ENCODE measurements at regions not wholly inside any gene's neighbourhood (a gene's known extent, or its start where the extent isn't known, plus 50 kb on each side); places are given as distances from the start of the nearest gene placed in this dataset.

DNA sequence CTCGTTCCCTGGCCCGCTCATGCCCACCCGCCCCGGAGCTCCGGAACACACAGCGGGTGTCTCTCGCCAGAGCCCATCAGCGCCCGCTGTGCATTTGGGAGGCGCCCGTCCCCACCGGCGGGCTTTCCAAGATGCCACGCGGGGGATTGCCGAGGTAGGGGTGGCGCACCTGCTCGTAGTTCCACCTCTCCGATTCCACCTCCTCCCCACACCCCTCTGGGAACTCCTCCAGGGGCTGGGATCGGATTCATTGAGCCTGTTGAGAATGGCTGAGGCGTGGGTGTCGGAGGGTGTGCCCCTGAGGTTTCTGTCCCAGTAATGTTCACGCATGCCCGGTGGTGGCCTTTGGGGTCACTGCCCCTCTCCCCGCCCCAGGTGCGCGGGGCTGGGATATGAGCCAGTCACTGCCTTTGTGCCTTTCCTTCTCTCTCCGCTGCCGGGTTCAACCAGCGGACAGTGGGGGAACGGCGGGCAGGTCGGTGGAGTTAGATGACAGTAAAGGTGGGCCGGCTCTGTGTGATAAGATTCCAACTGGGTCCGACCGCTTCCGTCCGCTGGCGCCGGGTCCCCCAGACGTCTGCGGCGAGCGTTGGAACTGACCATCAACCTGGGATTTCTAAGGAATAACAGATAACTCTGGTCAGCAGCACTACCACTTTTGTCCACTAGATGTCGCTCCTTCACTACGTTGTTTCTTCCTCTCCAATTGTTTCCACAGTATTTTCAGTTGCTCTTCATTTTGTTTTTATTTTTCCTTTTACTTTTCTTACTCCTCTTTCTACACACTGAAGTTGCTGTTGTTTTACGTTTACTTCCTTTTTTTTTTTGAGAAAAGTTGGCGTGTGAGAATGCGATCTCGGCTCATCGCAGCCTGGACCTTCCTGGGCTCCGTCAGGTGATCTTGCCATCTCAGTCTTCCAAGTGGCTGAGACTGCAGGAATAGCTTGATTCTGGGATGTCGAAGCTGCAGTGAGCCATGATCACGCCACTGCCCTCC is 178.1 kb upstream of the ALG10B start:
- no peak for TF ChIP-seq FOXM1 (IDR thresholded peaks at IDR 0.05; ENCODE audit: borderline replicate concordance, low read depth)
- TF ChIP-seq, protein P1, sequence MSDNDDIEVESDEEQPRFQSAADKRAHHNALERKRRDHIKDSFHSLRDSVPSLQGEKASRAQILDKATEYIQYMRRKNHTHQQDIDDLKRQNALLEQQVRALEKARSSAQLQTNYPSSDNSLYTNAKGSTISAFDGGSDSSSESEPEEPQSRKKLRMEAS (IDR thresholded peaks at IDR 0.05) = peak; percentile 65
- no peak for TF ChIP-seq YY1 (IDR thresholded peaks at IDR 0.05; ENCODE audit: low read depth)
- TF ChIP-seq, protein P2, sequence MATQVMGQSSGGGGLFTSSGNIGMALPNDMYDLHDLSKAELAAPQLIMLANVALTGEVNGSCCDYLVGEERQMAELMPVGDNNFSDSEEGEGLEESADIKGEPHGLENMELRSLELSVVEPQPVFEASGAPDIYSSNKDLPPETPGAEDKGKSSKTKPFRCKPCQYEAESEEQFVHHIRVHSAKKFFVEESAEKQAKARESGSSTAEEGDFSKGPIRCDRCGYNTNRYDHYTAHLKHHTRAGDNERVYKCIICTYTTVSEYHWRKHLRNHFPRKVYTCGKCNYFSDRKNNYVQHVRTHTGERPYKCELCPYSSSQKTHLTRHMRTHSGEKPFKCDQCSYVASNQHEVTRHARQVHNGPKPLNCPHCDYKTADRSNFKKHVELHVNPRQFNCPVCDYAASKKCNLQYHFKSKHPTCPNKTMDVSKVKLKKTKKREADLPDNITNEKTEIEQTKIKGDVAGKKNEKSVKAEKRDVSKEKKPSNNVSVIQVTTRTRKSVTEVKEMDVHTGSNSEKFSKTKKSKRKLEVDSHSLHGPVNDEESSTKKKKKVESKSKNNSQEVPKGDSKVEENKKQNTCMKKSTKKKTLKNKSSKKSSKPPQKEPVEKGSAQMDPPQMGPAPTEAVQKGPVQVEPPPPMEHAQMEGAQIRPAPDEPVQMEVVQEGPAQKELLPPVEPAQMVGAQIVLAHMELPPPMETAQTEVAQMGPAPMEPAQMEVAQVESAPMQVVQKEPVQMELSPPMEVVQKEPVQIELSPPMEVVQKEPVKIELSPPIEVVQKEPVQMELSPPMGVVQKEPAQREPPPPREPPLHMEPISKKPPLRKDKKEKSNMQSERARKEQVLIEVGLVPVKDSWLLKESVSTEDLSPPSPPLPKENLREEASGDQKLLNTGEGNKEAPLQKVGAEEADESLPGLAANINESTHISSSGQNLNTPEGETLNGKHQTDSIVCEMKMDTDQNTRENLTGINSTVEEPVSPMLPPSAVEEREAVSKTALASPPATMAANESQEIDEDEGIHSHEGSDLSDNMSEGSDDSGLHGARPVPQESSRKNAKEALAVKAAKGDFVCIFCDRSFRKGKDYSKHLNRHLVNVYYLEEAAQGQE (IDR thresholded peaks at IDR 0.05; ENCODE audit: low read depth) = no peak
- TF ChIP-seq TCF12 (IDR thresholded peaks at IDR 0.05; ENCODE audit: low read depth) = peak; percentile 17; the same call in 1 of the 2 replicates
- peak; percentile 97 for TF ChIP-seq RAD21 (IDR thresholded peaks at IDR 0.05; ENCODE audit: low read depth)
- TF ChIP-seq TAF1 (IDR thresholded peaks at IDR 0.05; ENCODE audit: low read depth) = peak; percentile 61; the same call in 1 of the 2 replicates
- peak; percentile 70; the same call in 1 of the 2 replicates for TF ChIP-seq ZBTB7A (IDR thresholded peaks at IDR 0.05; ENCODE audit: low read depth)
- peak; percentile 84 for TF ChIP-seq EGR1 (IDR thresholded peaks at IDR 0.05)

Measured in Ishikawa (cell line).